Lower lobe of right lung (tissue), 2 donors: ENCODE measurements at regions not wholly inside any gene's neighbourhood (a gene's known extent, or its start where the extent isn't known, plus 50 kb on each side); places are given as distances from the start of the nearest gene placed in this dataset.

ENCODE experiments used
- ATAC-seq, 2 donors: fragments of 200-7000 bp; cut with Tn5 transposase; one replicate each; pipeline ENCODE4 v1.9.1; 2020 to 2022; ENCODE audit warnings: mild to moderate bottlenecking in 2 of 2, moderate library complexity in 2 of 2
- DNase-seq: peaks from one replicate; pipeline ENCODE4 v3.0.0-alpha.2; 2020
- H3K27ac ChIP-seq: fragments of 200-600 bp; one replicate; pipeline ENCODE4 v1.8.0; 2022
- H3K27me3 ChIP-seq: fragments of 200-600 bp; one replicate; pipeline ENCODE4 v1.8.0; 2022; ENCODE audit warnings: low read depth
- H3K36me3 ChIP-seq: fragments of 200-600 bp; one replicate; pipeline ENCODE4 v1.8.0; 2022; ENCODE audit warnings: mild to moderate bottlenecking
- H3K4me1 ChIP-seq: fragments of 200-600 bp; one replicate; pipeline ENCODE4 v1.8.0; 2022
- H3K4me3 ChIP-seq: fragments of 200-600 bp; one replicate; pipeline ENCODE4 v1.8.0; 2022; ENCODE audit warnings: mild to moderate bottlenecking
- H3K9me3 ChIP-seq: fragments of 200-600 bp; one replicate; pipeline ENCODE4 v1.8.0; 2022
- CTCF ChIP-seq: fragments of 200-600 bp; IDR thresholded peaks from one replicate; pipeline ENCODE4 v1.8.0; 2022; ENCODE audit warnings: antibody characterized with exemption, mild to moderate bottlenecking
- intact Hi-C: fragments of 100-400 bp; cut with DNase I; formaldehyde crosslinking; loops from one replicate; pipeline ENCODE4 v1.11.0; 2022
- donor health status: DM: no; HTN: yes; CAD: no; lungs with severe emphysema.

GRCh38 chr12:23303220-23303619 lies 646.2 kb downstream of the SOX5 start:
- intact Hi-C loops: no loop called here
- Histone ChIP-seq H3K4me1 (no peaks in the 10 kb centered on the region), H3K27ac (no peak overlapping the region), H3K4me3 (no peak overlapping the region), H3K9me3 (no peaks in the 10 kb centered on the region), H3K36me3 (no peaks in the 10 kb centered on the region), H3K27me3 (no peaks in the 10 kb centered on the region)
- no peak for ATAC-seq
- no peak for TF ChIP-seq CTCF
- no peak for DNase-seq

DNA sequence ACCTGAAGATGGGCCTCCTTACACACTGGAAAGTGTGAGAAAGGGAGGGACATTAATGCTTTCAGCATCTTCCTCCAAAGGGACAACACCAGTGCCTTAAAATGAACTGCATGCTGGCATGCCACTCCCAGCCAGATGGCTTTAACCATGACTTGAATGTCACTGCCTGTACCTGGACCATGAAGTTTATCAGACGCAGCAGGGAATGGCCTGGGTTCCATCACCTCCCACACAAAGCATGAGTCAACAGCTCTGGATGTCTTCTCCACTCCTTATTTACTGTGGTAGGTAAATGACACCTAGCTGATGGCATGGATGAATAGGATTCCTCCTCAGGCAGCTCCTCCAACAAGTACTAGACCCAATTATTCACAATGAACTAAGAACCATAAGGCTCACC lies 645.6 kb downstream of the SOX5 start:
- no peaks in the 10 kb centered on the region for H3K9me3 ChIP-seq
- DNase-seq (no peak), ATAC-seq (no peak)
- no peak for TF ChIP-seq CTCF
- no peaks in the 10 kb centered on the region for H3K36me3 ChIP-seq
- H3K27me3 ChIP-seq: no peaks in the 10 kb centered on the region
- H3K4me3 ChIP-seq: no peak overlapping the region
- intact Hi-C loops: no loop called here
- no peak overlapping the region for H3K27ac ChIP-seq
- H3K4me1 ChIP-seq: no peaks in the 10 kb centered on the region

GRCh38 chr12:23333938-23334337 lies 615.5 kb downstream of the SOX5 start:
- intact Hi-C loops: no loop called here
- ATAC-seq: no peak

GRCh38 chr12:23335593-23335992 lies 613.9 kb downstream of the SOX5 start:
- no peak overlapping the region for H3K27ac ChIP-seq
- no peaks in the 10 kb centered on the region for H3K9me3 ChIP-seq
- no peaks in the 10 kb centered on the region for H3K36me3 ChIP-seq
- no peaks in the 10 kb centered on the region for H3K27me3 ChIP-seq
- intact Hi-C loops: no loop called here
- DNase-seq (no peak), ATAC-seq (no peak)
- no peak overlapping the region for H3K4me3 ChIP-seq
- no peak for TF ChIP-seq CTCF
- no peaks in the 10 kb centered on the region for H3K4me1 ChIP-seq

More at GRCh38 chr12:23333938-23334337, 615.5 kb downstream of the SOX5 start:
- Histone ChIP-seq H3K36me3 (no peaks in the 10 kb centered on the region), H3K9me3 (no peaks in the 10 kb centered on the region), H3K27ac (no peak overlapping the region), H3K27me3 (no peaks in the 10 kb centered on the region), H3K4me3 (no peak overlapping the region), H3K4me1 (no peaks in the 10 kb centered on the region)
- TF ChIP-seq CTCF: no peak
- no peak for DNase-seq

DNA sequence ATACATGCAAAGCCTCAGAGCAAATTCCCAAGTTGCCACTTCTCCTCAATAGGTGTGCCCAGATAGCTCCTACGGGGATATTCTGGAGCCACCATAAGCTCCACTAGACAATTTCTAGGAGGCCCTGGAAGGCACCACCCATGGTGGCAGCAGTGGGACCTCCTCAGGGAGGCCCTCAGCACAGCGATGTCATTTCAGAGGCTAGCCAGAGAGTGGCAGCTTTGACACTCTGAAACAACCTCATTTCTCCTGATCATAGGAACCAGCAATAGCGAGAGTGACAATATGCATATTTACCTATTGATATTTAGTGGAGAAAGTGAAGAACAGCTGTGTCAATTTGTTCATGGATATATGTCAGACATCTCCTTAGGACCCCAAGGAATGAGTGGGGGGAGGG lies 612.3 kb downstream of the SOX5 start:
- TF ChIP-seq CTCF: no peak
- intact Hi-C loops: no loop called here
- Histone ChIP-seq H3K27me3 (no peaks in the 10 kb centered on the region), H3K27ac (no peak overlapping the region), H3K36me3 (no peaks in the 10 kb centered on the region), H3K4me3 (no peak overlapping the region), H3K9me3 (no peaks in the 10 kb centered on the region), H3K4me1 (no peaks in the 10 kb centered on the region)
- DNase-seq: no peak
- ATAC-seq: no peak

- Histone ChIP-seq H3K27me3 (no peaks in the 10 kb centered on the region), H3K4me3 (no peak overlapping the region), H3K9me3 (no peaks in the 10 kb centered on the region), H3K36me3 (no peaks in the 10 kb centered on the region), H3K27ac (no peak overlapping the region), H3K4me1 (no peaks in the 10 kb centered on the region)
- DNase-seq (no peak), ATAC-seq (no peak)
- intact Hi-C loops: no loop called here
- TF ChIP-seq CTCF: no peak
Observed at GRCh38 chr12:23340351-23340750, 609.1 kb downstream of the SOX5 start.
